ENCODE measurements at regions not wholly inside any gene's neighbourhood (a gene's known extent, or its start where the extent isn't known, plus 50 kb on each side); places are given as distances from the start of the nearest gene placed in this dataset.

- Histone ChIP-seq H3K27ac (no peak overlapping the region), H3K4me3 (no peak overlapping the region), H3K9me3 (no peaks in the 10 kb centered on the region), H3K36me3 (ENCODE audit: insufficient read depth in 1 of 2, low read depth in 1 of 2) (no peaks in the 10 kb centered on the region), H3K27me3 (ENCODE audit: insufficient read depth in 3 of 3, low read length in 2 of 3) (no peaks in the 10 kb centered on the region), H3K4me1 (no peaks in the 10 kb centered on the region)
- TF ChIP-seq CTCF (IDR thresholded peaks at IDR 0.05): no peak
- 29 to 38% (median 37%) methylated on average over 3 of the region's 4 CpGs for WGBS, 3 donors
- no peak for DNase-seq
- intact Hi-C loops (cut with DNase I): no loop called here
- ATAC-seq: no peak
Measured at GRCh38 chr16:54336631-54337204, 50.1 kb upstream of the IRX3 start.

Measured in psoas muscle (tissue), 7 donors.